NCI-H2196 (cell line): ENCODE measurements at regions not wholly inside any gene's neighbourhood (a gene's known extent, or its start where the extent isn't known, plus 50 kb on each side); places are given as distances from the start of the nearest gene placed in this dataset.
A peak's percentile ranks its signal among the peaks of the same experiment; 100 is the strongest.
"Not testable (repeated sequence)": the region's sequence is repeated elsewhere in the genome, so short reads cannot be mapped to it uniquely, and the experiment has no call there.

Experiments used
- DNase-seq: peaks from one replicate; lab custom pipeline; 2025; ENCODE audit not compliant: unreplicated experiment; lab: John Stamatoyannopoulos, UW

DNA sequence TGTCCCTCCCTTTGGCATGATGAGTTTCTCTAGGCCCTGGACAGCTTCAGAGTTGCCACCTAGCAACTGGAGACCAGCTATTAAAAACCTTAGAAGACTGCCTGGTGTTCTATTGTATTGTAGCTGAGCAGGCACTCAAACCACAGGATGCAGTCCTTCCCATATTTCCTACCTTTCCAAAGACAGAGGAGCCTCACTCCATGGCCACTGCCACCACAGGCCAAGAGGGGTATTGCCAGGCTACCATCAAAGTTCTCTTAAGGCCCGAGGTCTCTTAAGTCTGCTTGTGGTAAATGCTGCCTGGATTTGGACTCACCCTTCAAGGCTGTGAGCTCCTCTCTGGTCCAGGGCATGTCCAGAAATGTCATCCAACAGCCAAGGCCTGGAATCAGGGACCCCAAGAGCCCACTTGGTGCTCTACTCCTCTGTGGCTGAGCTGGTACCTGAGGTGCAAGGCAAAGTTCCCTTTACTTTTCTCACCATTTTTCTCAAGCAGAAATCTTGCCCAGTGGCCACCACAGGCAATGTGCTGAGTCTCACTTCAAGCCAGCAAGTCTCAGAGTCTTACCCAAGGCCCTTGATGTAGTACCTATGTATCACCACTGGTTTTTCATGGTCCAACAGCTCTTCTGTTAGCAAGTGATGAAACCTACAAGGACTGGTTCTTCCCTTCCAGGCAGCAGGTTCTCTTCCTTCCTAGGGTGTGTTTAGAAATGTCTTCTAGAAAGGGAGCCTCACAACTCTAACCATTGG is 269.4 kb downstream of the AMY1C start:
- no peak for DNase-seq

DNA sequence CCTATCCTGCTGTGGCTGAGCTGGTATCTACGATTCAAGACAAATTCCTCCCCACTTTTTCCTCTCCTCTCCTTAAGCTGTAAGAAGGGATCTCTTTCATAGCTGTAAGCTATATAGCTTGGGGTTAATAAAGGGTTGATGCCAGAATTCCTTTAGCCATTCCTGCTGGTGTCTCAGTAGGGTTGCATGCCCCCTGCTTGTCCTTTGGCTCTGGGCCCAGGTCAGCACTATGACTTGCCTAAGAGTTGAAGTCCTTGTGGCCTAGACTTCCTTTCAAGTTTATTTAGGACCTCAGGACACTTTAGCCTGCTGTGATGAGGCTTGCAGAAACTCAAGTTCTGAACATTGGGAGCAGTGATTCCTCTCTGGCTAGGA is 270.0 kb downstream of the AMY1C start:
- DNase-seq, result no peak

DNA sequence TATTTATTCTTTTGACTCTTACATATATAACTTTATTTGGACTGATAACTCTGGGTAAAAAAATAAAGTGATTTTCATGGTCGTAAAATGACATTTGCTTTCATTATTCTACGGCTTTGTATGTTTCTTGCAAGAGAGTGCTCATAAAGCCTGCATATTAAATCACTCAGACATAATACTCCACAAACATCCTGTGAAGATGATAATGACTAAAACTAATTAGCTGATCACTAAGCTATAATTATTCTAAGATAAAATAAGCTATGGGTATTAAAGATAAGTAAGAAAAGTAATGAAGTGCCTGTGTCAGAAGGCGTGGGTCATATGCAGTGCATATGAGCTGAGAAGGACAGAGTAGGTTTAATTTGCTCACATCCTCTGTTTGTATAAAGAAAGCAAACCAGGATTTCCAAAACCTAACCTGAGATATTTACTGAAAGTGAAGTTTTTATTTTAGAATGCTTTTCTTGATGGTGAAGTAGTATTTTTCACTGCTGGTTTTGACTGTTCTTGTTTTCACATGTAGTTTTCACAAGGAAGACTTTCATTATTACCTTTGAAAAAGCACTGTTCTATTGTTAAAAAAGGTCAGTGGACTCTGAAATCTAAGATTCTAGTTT is 278.8 kb downstream of the AMY1C start:
- no peak for DNase-seq

DNA sequence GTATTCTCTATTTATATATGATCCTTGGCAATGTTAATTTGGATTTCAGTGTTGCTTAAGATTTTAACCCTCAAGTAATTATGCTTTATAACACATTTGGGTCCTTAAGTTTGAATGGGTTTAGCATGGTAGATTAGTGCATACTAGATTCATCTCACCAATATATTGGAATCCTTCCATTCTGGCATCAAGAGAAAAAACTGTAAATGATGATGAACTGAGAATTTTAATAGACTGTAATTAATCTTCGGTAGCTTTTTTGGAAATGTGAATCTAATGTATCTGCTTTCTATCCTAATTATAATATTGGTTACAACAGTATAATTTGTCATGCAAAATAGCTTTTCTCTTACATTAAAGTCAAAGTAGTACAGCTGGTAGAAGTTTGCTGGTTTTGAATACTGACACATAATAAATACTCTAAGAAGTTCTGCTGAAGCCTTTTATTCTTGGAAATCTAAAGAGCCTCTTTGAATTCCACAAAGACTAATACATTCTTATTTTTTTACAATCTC is 279.8 kb downstream of the AMY1C start:
- DNase-seq, result no peak

DNA sequence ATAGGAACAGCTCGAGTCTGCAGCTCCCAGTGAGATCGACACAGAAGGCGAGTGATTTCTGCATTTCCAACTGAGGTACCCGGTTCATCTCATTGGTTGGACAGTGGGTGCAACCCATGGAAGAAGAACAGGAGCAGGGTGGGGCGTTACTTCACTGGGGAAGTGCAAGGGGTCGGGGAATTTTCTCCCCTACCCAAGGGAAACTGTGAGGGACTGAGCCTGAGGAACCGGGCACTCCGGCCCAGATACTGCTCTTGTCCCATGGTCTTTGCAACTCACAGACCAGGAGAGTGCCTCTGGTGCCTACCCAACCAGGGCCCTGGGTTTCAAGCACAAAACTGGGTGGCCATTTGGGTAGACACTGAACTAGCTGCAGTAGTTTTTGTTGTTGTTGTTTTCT is 307.1 kb downstream of the AMY1C start:
- DNase-seq, result no peak

DNA sequence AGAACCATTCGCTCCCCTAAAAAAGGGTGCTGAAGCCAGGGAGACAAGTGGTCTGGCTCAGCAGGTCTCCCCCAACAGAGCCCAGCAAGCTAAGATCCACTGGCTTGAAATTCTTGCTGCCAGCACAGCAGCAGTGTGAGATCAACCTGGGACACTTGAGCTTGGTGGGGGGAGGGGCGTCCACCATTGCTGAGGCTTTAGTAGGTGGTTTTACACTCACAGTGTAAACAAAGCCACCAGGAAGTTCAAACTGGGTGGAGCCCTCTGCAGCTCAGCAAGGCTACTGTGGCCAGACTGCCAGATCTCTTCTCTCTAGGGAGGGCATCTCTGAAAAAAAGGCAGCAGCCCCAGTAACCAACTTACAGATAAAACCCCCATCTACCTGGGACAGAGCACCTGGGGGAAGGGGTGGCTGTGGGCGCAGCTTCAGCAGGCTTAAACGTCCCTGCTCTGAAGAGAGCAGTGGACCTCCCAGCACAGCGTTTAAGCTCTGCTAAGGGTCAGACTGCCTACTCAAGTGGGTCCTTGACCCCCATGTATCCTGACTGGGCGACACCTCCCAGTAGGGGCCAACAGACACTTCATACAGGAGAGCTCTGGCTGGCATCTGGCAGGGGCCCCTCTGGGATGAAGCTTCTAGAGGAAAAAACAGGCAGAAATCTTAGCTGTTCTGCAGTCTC is 307.7 kb downstream of the AMY1C start:
- DNase-seq, result not testable (repeated sequence)

DNA sequence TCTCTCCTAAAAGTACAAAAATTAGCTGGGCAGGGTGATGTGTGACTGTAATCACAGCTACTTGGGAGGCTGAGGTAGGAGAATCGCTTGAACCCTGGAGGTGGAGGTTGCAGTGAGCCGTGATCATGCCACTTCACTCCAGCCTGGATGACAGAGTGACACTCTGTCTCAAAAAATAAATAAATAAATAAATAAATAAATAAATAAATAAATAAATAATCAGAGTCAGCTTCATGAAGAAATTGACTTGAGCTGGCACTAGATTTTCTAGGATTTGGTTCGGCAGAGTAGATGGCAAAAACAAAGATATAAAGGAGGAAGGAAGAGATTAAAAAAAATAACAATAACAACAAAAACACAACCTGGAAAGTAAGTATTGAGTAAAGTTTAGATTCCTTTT is 311.9 kb downstream of the AMY1C start:
- not testable (repeated sequence) for DNase-seq

DNA sequence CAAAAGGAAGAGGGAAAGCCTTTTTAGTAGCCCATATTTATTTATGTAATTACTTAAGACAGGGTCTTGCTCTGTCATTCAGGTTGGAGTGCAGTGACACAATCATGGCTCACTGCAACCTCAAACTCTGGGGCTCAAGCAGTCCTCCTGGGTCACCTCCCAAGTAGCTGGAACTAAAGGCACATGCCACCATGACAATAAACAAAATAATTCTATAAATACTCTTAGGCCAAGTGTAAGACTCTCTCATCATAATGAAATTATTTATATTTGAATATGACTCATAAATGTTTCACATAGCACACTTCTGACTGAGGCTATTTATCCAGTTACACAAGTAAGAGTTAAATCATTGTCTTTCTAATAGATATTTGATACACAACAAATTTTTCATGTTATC is 314.7 kb downstream of the AMY1C start:
- DNase-seq, result no peak

DNA sequence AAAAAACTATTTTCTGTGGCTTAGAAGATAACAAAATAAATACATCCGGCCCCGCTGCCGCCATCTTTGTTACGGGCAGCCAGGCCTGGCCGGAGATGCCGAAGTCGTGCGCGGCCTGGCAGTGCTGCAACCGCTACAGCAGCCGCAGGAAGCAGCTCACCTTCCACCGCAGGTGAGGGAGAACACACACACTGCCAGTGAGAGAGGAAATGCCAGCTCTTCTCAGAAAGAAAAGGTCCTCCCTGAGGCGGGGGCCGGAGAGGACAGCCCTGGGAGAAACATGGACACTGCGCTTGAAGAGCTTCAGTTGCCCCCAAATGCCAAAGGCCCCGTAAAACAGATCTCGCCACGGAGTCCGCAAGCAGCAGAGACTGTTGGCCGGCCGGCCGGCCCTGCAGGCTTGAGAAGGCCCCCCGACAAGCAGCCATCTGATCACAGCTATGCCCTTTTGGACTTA is 323.2 kb downstream of the AMY1C start:
- no peak for DNase-seq

DNA sequence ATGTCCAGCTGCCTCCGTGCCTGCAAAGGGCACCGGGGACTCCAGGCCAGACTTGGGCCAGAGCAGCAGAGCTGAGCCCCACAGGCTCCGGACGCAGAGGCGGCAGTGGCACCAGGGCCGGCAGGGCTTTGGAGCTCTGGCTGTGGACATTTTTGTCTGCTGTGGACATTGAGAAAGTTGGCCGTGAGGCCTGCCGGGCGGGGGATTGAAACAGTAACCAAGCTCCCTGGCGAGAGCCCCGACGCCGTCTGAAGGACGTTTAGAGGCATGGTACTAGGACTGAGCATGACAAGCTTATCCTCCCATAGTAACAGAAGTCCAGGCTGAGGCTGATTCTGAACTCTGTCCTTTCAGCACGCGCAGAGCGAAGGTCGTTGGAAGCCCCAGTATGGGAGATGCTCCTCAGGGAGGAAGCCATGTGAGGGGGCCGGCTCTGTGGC is 323.8 kb downstream of the AMY1C start:
- no peak for DNase-seq

DNA sequence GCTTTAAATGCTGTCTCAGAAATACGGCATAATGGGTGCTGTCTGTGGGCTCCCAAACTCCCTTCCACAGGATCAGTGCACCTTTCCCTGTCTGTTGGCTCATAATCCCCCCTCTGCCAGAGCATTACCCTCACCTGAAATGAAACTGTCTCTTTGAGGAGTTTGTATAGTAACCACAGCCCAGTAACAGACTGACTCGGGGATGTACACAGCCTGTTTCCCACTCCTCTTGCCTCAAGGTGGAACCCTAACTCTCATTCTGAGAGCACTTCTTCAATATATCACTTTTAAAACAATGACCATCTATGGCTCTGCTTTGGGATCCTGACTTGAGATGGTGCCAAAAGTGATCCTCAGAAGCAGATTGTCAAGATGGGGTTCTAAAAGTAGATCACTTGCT is 332.5 kb downstream of the AMY1C start:
- no peak for DNase-seq

DNA sequence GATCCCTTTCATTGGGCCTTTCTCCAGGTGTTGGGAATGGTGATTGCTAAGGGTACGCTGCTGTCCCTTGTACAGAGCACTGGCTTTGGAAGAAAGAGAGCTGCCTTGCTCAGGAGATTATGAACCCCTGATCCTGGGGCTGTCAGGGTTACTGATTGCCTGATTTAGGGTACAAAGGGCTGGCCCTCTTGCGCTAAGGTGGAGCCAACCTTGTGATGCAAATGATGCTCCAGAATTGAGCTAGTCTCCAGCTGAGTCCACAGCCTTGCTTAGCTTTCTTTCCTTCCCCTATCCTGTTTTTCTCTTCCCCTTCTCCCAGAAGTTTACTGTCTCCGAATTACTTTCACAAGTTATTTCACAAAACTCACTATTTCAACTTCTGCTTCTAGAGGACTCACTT is 334.7 kb downstream of the AMY1C start:
- DNase-seq, result no peak

DNA sequence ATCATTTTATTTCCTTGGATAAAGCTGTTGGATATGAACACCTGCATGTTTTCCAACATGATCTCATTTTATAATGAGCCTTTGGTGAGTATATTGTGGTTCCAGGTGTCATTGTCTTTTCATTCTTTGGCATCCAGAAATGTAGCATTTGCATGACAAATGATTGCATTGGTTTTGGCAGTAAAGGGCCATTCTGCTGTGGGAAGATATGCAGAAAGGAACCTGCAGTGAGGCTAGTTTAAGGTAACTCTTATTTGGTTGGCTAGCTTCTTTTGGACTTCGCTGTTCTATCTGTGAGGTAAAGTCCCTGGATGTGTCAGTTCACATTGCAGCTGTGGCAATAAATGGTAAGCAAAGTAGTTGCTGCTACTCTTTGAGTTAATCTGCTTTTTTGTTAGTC is 343.0 kb downstream of the AMY1C start:
- no peak for DNase-seq

DNA sequence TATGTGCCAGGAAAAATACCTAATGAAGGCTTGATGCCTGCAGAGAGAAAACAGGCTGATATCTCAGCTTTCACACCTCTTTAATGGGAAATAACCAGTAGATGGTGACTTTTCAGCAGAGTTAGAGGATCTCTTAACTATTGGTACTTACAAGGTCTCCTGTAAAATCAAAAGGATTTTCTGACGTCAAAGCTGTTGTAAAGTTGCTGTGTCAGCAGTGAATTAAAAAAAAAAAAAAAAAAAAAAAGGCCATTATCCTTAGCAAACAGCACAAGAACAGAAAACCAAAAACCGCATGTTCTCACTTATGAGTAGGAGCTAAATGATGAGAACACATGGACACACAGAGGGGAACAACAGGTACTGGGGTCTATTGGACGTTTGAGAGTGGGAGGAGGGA is 349.1 kb downstream of the AMY1C start:
- DNase-seq, result no peak

DNA sequence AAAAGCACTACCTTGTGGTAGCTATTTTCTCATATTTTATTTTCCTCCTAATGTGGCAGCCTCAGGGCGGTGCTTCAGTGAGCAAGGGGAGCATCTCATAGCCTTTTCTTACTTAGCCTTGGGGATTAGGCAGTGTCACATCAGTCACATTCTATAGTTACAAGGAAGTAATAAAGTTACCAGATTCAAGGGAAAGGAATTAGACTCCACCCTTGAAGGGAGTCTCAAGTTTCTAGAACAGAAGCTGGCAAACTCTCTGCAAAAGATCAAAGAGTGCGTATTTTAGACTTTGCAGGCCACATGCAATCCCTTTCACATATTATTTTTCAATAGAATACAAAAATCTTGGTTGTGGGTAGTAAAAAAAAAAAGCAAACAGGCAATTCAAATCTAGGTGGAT is 350.4 kb downstream of the AMY1C start:
- DNase-seq, result no peak

DNA sequence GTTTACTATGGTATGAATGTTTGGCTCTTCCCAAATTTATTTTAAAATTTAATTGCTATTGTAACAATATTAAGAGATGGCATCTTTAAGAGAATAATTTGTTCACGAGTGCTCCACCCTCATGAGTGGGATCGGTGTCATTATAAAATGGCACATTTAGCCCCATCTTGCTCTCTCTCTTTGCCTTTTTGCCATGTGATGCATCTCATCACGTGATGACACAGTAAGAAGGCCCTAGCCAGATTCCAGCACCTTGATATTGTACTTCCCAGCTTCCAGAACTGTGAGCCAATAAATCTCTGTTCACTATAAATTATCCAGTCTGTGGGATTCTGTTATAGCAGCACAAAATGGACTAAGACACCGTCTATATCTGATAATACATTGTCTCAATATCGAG is 355.8 kb downstream of the AMY1C start:
- no peak for DNase-seq

DNA sequence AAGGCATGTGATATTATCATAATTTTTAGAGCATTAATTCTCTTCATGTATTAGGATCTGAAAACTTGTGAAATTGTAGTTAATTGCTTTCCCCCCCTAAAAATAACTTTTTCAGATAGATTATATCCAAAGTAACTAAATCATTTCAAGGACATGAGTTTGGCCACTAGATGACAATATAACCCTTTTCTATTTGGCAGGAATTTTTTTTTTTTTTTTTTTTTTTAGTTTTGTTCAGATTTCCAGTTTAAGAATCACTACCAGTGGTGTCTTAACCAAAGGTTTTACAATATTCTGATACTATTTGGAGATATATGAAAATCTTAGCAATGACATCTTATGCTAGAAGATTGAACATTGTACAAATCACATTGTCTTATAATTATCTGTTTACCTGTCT is 370.8 kb downstream of the AMY1C start:
- no peak for DNase-seq

DNA sequence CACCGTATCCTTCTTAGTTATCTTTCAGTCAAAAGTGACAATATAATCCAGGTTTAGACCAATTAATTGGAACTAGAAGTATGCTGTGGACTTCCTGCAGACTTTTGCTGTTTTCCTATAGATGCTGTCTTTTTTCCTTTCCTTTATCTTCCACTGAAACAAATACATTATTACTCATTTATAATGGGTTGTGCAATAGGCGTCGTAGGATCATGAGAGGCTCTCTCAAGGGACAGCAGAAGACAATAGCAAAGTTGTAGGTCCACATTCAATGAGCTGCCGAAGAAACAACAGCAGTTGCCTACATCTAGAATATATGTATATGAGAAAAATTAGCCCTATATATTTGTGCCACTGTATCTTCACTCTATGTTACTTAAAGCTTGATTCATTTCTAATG is 371.6 kb downstream of the AMY1C start:
- no peak for DNase-seq

DNA sequence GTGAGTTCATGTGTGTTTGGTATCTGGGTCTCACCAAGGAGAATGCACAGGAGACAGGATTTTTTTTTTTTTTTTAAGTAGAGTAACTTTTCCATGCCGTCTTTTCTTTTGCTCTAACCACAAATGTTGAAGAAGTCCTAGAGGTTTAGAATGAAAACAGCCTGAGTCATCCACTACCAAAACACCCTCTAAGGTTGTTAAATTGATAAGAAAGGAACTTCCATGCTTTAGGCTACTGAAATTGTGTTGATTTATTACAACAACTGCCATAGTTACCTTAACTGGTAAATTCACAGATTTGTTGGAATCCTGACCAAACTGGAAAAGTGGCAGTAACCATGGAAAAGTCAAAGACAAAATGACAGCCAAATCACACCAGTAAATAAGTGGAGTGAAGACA is 375.6 kb downstream of the AMY1C start:
- DNase-seq, result no peak

DNA sequence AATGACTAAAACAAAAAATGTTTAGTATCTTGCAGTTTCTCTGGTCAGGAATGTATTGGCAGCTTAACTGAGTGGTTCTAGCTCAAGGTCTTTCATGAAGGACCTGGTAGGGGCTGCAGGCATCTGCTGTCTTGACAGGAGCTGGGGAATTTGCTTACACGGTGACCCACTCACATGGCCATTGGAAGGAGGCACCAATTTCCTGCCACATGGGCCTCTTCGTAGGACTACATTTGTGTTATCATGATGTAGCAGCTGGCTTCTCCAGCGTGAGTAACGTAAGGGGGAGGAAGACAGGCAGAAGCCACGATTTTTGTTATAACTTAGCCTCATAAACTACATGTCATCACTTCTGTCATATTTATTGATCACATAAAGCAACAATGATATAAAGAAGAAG is 376.3 kb downstream of the AMY1C start:
- no peak for DNase-seq

DNA sequence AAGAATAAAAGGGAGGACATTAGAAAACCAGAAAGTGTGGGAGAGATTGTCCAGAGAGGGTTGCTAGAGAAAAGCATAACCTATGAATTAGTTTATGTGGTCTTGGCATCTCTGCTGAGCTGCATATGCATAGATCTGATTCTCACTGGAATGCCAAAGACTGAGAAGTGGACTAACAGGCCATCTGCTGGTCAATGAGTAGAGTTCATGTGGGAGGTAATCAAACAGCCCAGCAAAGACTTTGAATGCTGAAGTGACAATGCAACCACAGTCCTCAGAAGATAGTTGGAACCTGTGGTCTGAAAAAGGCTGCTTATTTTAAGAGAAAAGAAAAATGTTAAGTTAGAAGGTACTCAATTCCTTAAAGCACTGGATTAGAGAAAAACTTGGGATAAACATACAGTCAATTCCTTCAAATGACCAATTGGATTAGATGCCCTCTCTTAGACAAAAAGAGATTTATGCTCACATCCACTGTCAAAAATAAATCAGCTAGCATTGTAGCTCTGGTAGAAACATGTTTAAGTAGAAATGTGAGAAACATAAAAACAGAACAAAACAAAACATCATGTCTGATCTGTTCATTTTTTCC is 382.8 kb downstream of the AMY1C start:
- peak; percentile 34 for DNase-seq

DNA sequence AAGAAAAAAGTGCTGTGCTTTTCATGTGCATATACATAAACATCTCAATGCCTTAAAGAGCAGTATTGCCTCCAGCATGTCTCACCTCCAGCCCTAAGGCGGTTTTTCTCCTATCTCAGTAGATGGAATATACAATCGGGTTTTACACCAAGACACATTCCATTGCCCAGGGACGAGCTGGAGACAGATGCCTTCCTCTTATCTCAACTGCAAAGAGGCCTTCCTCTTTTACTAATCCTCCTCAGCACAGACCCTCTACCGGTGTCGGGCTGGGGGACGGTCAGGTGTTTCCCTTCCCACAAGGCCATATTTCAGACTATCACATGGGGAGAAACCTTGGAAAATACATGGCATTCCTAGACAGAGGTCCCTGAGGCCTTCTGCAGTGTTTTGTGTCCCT is 385.3 kb downstream of the AMY1C start:
- not testable (repeated sequence) for DNase-seq
